IMR-90 (cell line): ENCODE measurements at regions not wholly inside any gene's neighbourhood (a gene's known extent, or its start where the extent isn't known, plus 50 kb on each side); places are given as distances from the start of the nearest gene placed in this dataset.

Source experiments
- ATAC-seq: fragments of 200-7000 bp; cut with Tn5 transposase; 2 replicates; pipeline ENCODE4 v1.9.1; 2020; ENCODE audit warnings: low read depth, mild to moderate bottlenecking, moderate library complexity
- BruUV-seq: library from RNA; stranded (reverse); fragments of 400-500 nt; replicated peaks from 2 replicates; lab custom pipeline; 2021; lab: Mats Ljungman, UMichigan
- CTCF ChIA-PET: fragments of 300-600 bp; formaldehyde crosslinking; extraction: SDS; loops from one replicate; lab custom pipeline; 2021; ENCODE audit warnings: antibody characterized with exemption; lab: Yijun Ruan, JAX
- POLR2A ChIA-PET: fragments of 300-600 bp; sonication (Branson Sonifier 250); formaldehyde crosslinking; loops from one replicate; lab custom pipeline; 2022; ENCODE audit warnings: antibody characterized with exemption; ENCODE audit not compliant: unreplicated experiment; lab: Charles Lee
- DNase-seq: peaks from one replicate; pipeline ENCODE4 v3.0.0; 2013
- H2AFZ ChIP-seq: replicated peaks from 2 replicates; pipeline ENCODE3; 2013; ENCODE audit warnings: low read length, mild to moderate bottlenecking; ENCODE audit not compliant: poor library complexity
- H2AK5ac ChIP-seq: 2 replicates; pipeline ENCODE4 v1.6.1; 2013; ENCODE audit warnings: low read depth, low read length, inconsistent platforms
- H2AK9ac ChIP-seq: replicated peaks from 2 replicates; pipeline ENCODE3; 2013; ENCODE audit warnings: mild to moderate bottlenecking, low read depth, low read length, moderate library complexity; ENCODE audit not compliant: poor library complexity
- H2BK120ac ChIP-seq: 2 replicates; pipeline ENCODE4 v1.6.1; 2013; ENCODE audit warnings: low read depth, low read length, inconsistent platforms
- H2BK15ac ChIP-seq: 3 replicates; pipeline ENCODE4 v1.6.1; 2013; ENCODE audit warnings: low read depth, low read length, inconsistent platforms
- H2BK20ac ChIP-seq: 2 replicates; pipeline ENCODE4 v1.6.1; 2013; ENCODE audit warnings: low read depth, mild to moderate bottlenecking, inconsistent platforms, low read length, moderate library complexity
- H2BK5ac ChIP-seq: 2 replicates; pipeline ENCODE4 v1.6.1; 2013; ENCODE audit warnings: mild to moderate bottlenecking, low read depth, low read length, inconsistent platforms; ENCODE audit not compliant: poor library complexity, severe bottlenecking
- H3K14ac ChIP-seq: replicated peaks from 2 replicates; pipeline ENCODE4 v1.6.1; 2013; ENCODE audit warnings: low read depth, low read length, inconsistent platforms
- H3K18ac ChIP-seq: 2 replicates; pipeline ENCODE4 v1.6.1; 2013; ENCODE audit warnings: low read depth, low read length, control low read depth
- H3K23ac ChIP-seq: 2 replicates; pipeline ENCODE4 v1.6.1; 2013; ENCODE audit warnings: low read depth, low read length, inconsistent platforms
- H3K27ac ChIP-seq: 2 replicates; pipeline ENCODE4 v1.5.1; 2013; ENCODE audit warnings: mild to moderate bottlenecking, control low read depth, low read length; ENCODE audit not compliant: insufficient read depth
- H3K27me3 ChIP-seq: 2 replicates; pipeline ENCODE4 v1.6.1; 2013; ENCODE audit warnings: low read length; ENCODE audit not compliant: control insufficient read depth, insufficient read depth
- H3K36me3 ChIP-seq: 2 replicates; pipeline ENCODE4 v1.6.1; 2013; ENCODE audit warnings: low read length, mixed read lengths; ENCODE audit not compliant: control insufficient read depth, insufficient read depth
- H3K4ac ChIP-seq: 2 replicates; pipeline ENCODE4 v1.6.1; 2013; ENCODE audit warnings: low read depth, low read length, inconsistent platforms
- H3K4me1 ChIP-seq: 2 replicates; pipeline ENCODE4 v1.6.1; 2013; ENCODE audit warnings: low read length, mixed read lengths; ENCODE audit not compliant: control insufficient read depth, insufficient read depth
- H3K4me2 ChIP-seq: 2 replicates; pipeline ENCODE4 v1.6.1; 2013; ENCODE audit warnings: low read depth, mild to moderate bottlenecking, control low read depth, low read length, moderate library complexity
- H3K4me3 ChIP-seq: 2 replicates; pipeline ENCODE4 v1.5.1; 2013; ENCODE audit warnings: low read depth, mild to moderate bottlenecking, control low read depth, low read length, moderate library complexity; ENCODE audit not compliant: insufficient read depth
- H3K56ac ChIP-seq: 2 replicates; pipeline ENCODE4 v1.6.1; 2013; ENCODE audit warnings: low read length, inconsistent platforms; ENCODE audit not compliant: insufficient read depth; ENCODE audit errors: extremely low read depth
- H3K79me1 ChIP-seq, 2 experiments: 2 replicates each; pipeline ENCODE4 v1.6.1; 2013; ENCODE audit warnings: low read length in 2 of 2, inconsistent platforms in 1 of 2, low read depth in 1 of 2
- H3K9ac ChIP-seq: 2 replicates; pipeline ENCODE4 v1.6.1; 2013; ENCODE audit warnings: low read depth, low read length, control low read depth
- H3K9me1 ChIP-seq: 2 replicates; pipeline ENCODE4 v1.6.1; 2013; ENCODE audit warnings: low read length, inconsistent platforms; ENCODE audit not compliant: insufficient read depth
- H3K9me3 ChIP-seq: 2 replicates; pipeline ENCODE4 v1.6.1; 2013; ENCODE audit warnings: low read length; ENCODE audit not compliant: control insufficient read depth, insufficient read depth
- H4K20me1 ChIP-seq: 2 replicates; pipeline ENCODE4 v1.6.1; 2013; ENCODE audit warnings: low read length, inconsistent platforms; ENCODE audit not compliant: insufficient read depth
- H4K5ac ChIP-seq: 2 replicates; pipeline ENCODE4 v1.6.1; 2013; ENCODE audit warnings: mild to moderate bottlenecking, low read depth, low read length, control low read depth
- H4K8ac ChIP-seq, 2 experiments: 2 replicates each; pipeline ENCODE4 v1.6.1; 2013; ENCODE audit warnings: low read depth in 2 of 2, low read length in 2 of 2, control low read depth in 1 of 2, inconsistent platforms in 1 of 2
- H4K91ac ChIP-seq: 2 replicates; pipeline ENCODE4 v1.6.1; 2013; ENCODE audit warnings: low read depth, low read length, inconsistent platforms; ENCODE audit not compliant: insufficient read depth
- WGBS, 2 experiments: methylation state at CpG; one replicate each; pipeline versions ENCODE4 v1.1.5 to v1.1.7; 2013; ENCODE audit warnings: missing lambda C conversion rate in 2 of 2; ENCODE audit not compliant: insufficient read length in 1 of 2; ENCODE audit errors: extremely low coverage in 2 of 2; 5-methylcytosine and 5-hydroxymethylcytosine counted together
- dilution Hi-C: fragments of 300-500 bp; cut with HindIII; formaldehyde crosslinking; loops from one replicate; pipeline ENCODE4 v1.14.3; 2018; ENCODE audit warnings: low sequenced_read_pairs; ENCODE audit not compliant: unreplicated experiment
- in situ Hi-C: fragments of 300-500 bp; cut with MboI; formaldehyde crosslinking; loops from 3 replicates; pipeline ENCODE4 v1.14.3; 2019; ENCODE audit warnings: low sequenced_read_pairs, inconsistent platforms, mixed read lengths
- intact Hi-C: fragments of 100-400 bp; cut with micrococcal nuclease; formaldehyde crosslinking; loops from 2 replicates; pipeline ENCODE4 v1.10.0; 2022
- TF ChIP-seq, protein P1 (sequence below): conservative IDR thresholded peaks from 2 replicates; pipeline ENCODE4 v1.5.1; 2012; ENCODE audit warnings: mild to moderate bottlenecking, low read depth, low read length, improper control_type of control experiment

- TF ChIP-seq, protein P1, sequence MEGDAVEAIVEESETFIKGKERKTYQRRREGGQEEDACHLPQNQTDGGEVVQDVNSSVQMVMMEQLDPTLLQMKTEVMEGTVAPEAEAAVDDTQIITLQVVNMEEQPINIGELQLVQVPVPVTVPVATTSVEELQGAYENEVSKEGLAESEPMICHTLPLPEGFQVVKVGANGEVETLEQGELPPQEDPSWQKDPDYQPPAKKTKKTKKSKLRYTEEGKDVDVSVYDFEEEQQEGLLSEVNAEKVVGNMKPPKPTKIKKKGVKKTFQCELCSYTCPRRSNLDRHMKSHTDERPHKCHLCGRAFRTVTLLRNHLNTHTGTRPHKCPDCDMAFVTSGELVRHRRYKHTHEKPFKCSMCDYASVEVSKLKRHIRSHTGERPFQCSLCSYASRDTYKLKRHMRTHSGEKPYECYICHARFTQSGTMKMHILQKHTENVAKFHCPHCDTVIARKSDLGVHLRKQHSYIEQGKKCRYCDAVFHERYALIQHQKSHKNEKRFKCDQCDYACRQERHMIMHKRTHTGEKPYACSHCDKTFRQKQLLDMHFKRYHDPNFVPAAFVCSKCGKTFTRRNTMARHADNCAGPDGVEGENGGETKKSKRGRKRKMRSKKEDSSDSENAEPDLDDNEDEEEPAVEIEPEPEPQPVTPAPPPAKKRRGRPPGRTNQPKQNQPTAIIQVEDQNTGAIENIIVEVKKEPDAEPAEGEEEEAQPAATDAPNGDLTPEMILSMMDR, result no peak
- Histone ChIP-seq H3K4ac (no peak overlapping the region), H3K36me3 (no peaks in the 10 kb centered on the region), H3K4me3 (no peak overlapping the region), H4K20me1 (no peaks in the 10 kb centered on the region), H3K27ac (no peak overlapping the region), H2BK120ac (no peak overlapping the region), H3K9me1 (no peaks in the 10 kb centered on the region), H2BK15ac (no peak overlapping the region), H3K23ac (no peak overlapping the region), H3K27me3 (no peaks in the 10 kb centered on the region), H2BK20ac (no peak overlapping the region), H3K14ac (no peak overlapping the region), H4K91ac (no peak overlapping the region), H3K9ac (no peak overlapping the region), H4K8ac (no peak overlapping the region), H2BK5ac (no peak overlapping the region), H3K4me2 (no peak overlapping the region), H4K5ac (no peak overlapping the region), H2AK5ac (no peak overlapping the region), H2AK9ac (no peak overlapping the region), H2AFZ (no peak overlapping the region), H3K4me1 (no peaks in the 10 kb centered on the region), H3K79me1 (no peaks in the 10 kb centered on the region), H3K9me3 (0 out of 2 replicates have a peak, but pooled peaks cover 2% of the 10 kb centered on the region), H3K56ac (no peak overlapping the region), H3K18ac (no peak overlapping the region)
- ChIA-PET CTCF (no interaction called here), POLR2A (no interaction called here)
- in situ Hi-C loops, result no loop called here
- ATAC-seq, result no peak
- intact Hi-C loops, result no loop called here
- no peak for DNase-seq
- BruUV-seq, result no TSS peak
- dilution Hi-C loops, result no loop called here
- 17% methylated on average over 1 of the region's 1 CpG; no CpG with 5 or more reads in 1 of the 2 experiments for WGBS, 2 experiments
Measured at GRCh38 chrX:82556588-82556987, 951.5 kb upstream of the POU3F4 start.
